Gastroesophageal sphincter (tissue), 3 donors: ENCODE measurements at regions not wholly inside any gene's neighbourhood (a gene's known extent, or its start where the extent isn't known, plus 50 kb on each side); places are given as distances from the start of the nearest gene placed in this dataset.

Experiments
- POLR2A ChIP-seq, 2 donors: fragments of 450-650 bp; IDR thresholded peaks; one replicate each; pipeline ENCODE4 v1.6.1; 2017; ENCODE audit warnings: antibody characterized with exemption in 2 of 2, mild to moderate bottlenecking in 2 of 2, moderate library complexity in 1 of 2
- POLR2AphosphoS5 ChIP-seq: sonication (generic); formaldehyde crosslinking; IDR thresholded peaks from one replicate; pipeline ENCODE4 v1.6.1; 2017; ENCODE audit warnings: antibody characterized with exemption
- TF ChIP-seq, protein P1 (sequence below), 4 experiments: fragments of 200-600 bp in 2 of 4; fragments of 450-650 bp in 2 of 4; sonication (generic) in 1 of 4; IDR thresholded peaks; one replicate each; pipeline ENCODE4 v1.5.1; 2017 to 2019; ENCODE audit warnings: antibody characterized with exemption in 4 of 4, mild to moderate bottlenecking in 2 of 4, moderate library complexity in 2 of 4

DNA sequence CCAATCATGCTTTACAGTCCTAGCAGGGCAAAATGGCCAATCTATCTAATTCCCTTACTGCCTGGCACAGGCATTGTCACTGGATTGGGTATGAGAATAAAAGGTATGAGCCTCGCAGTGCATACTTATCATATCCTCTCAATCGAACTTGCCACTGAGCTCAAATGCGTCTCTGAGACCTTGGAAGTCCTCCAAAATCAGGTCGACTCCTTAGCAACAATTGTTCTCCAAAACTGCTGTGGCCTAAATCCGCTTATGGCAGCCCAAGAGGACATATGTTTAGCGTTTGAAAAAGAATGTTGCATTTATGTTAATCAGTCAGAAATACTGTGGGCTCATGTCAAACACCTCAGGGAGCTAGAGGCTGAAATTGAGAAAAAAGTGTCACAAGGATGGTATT lies 69.7 kb downstream of the SPIN4 start:
- TF ChIP-seq, protein P1, sequence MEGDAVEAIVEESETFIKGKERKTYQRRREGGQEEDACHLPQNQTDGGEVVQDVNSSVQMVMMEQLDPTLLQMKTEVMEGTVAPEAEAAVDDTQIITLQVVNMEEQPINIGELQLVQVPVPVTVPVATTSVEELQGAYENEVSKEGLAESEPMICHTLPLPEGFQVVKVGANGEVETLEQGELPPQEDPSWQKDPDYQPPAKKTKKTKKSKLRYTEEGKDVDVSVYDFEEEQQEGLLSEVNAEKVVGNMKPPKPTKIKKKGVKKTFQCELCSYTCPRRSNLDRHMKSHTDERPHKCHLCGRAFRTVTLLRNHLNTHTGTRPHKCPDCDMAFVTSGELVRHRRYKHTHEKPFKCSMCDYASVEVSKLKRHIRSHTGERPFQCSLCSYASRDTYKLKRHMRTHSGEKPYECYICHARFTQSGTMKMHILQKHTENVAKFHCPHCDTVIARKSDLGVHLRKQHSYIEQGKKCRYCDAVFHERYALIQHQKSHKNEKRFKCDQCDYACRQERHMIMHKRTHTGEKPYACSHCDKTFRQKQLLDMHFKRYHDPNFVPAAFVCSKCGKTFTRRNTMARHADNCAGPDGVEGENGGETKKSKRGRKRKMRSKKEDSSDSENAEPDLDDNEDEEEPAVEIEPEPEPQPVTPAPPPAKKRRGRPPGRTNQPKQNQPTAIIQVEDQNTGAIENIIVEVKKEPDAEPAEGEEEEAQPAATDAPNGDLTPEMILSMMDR (IDR thresholded peaks at IDR 0.05): no peak
- TF ChIP-seq POLR2AphosphoS5 (no peak), POLR2A (IDR thresholded peaks at IDR 0.05) (no peak)
